ENCODE measurements at regions not wholly inside any gene's neighbourhood (a gene's known extent, or its start where the extent isn't known, plus 50 kb on each side); places are given as distances from the start of the nearest gene placed in this dataset.

- intact Hi-C loops (cut with micrococcal nuclease) = no loop called here
Observed at GRCh38 chr17:22570144-22570845, 878.0 kb downstream of the KCNJ18 start.

DNA sequence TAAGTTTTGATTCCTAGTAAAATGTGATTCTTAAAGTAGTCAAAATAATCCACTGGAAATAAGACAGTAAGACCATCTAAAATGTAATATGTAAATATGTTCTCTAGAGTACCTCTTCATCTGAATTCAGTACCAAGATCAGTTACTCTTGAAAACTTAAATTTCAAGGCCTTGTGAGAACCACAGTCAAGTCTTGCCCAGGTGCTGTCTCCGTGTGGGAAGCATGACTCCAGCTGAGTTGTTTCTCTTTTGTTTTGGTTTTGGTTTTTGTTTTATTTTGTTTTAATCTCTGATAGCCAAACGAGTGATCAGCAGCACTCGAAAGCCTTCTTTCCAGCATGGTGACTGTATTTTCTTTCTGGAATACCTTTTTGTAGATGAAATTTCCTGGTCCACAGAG lies 907.0 kb downstream of the KCNJ18 start:
- intact Hi-C loops (cut with micrococcal nuclease) = no loop called here

- intact Hi-C loops (cut with micrococcal nuclease) = no loop called here
Observed at GRCh38 chr17:22600644-22601298, 908.4 kb downstream of the KCNJ18 start.
